Suprapubic skin (tissue), 4 donors: ENCODE measurements at regions not wholly inside any gene's neighbourhood (a gene's known extent, or its start where the extent isn't known, plus 50 kb on each side); places are given as distances from the start of the nearest gene placed in this dataset.

ENCODE experiments used
- CTCF ChIP-seq, 2 donors: fragments of 200-600 bp in 1 of 2; fragments of 450-650 bp in 1 of 2; sonication (generic) in 1 of 2; IDR thresholded peaks; one replicate each; pipeline ENCODE4 v1.5.1; 2016 to 2019; ENCODE audit warnings: antibody characterized with exemption in 2 of 2, mild to moderate bottlenecking in 1 of 2, moderate library complexity in 1 of 2
- POLR2A ChIP-seq, 2 donors: fragments of 450-650 bp; IDR thresholded peaks; one replicate each; pipeline ENCODE4 v1.6.1; 2017; ENCODE audit warnings: antibody characterized with exemption in 2 of 2, mild to moderate bottlenecking in 2 of 2, moderate library complexity in 2 of 2
- POLR2AphosphoS5 ChIP-seq, 3 donors: sonication (generic); formaldehyde crosslinking; IDR thresholded peaks; one replicate each; pipeline ENCODE4 v1.6.1; 2017; ENCODE audit warnings: antibody characterized with exemption in 3 of 3

DNA sequence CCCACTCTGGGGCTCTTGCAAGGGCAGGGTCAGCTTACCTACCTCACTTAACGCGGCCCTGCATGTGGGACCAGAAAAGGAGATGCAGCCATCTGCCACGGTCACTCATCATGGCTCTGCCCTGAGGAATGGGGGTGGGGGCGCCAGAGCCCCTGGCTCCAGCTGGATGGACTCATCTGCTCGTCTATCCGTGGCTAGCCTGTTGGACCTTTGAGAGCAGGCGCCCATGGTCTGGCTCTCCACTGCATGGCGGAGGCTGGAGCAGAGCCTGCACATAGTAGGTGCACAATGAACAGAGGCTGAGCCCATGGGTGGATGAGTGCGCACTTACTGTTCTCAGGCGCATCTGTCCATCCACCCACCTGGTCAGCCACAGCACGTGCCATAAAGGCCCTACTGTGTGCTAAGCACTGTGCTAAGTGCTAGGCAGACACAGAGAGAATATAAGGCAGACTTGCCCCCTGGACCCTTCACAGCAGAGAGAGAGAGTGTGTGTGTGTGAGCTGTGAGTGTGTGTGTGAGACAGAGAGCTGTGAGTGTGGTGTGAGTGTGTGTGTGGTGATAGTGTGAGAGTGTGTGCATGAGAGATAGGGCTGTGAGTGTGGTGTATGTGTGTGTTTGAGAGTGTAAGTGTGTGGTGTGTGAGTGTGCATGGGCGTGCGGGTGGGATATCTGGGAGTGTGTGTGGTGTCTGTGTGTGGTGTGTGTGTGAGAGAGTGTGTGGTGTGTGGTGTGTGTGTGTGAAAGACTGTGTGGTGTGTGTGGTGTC, 151.3 kb downstream of the TFCP2L1 start:
- TF ChIP-seq POLR2AphosphoS5 (IDR thresholded peaks at IDR 0.05) (no peak), CTCF (IDR thresholded peaks at IDR 0.05) (no peak), POLR2A (IDR thresholded peaks at IDR 0.05) (no peak)
